Activated naive CD4-positive, alpha-beta T cell treated with anti-CD3 and anti-CD28 coated beads, Interleukin-2, amount 10 ng/mL, durations not matched to agents 7 days and 5 days (primary cell): ENCODE measurements at regions not wholly inside any gene's neighbourhood (a gene's known extent, or its start where the extent isn't known, plus 50 kb on each side); places are given as distances from the start of the nearest gene placed in this dataset.

Experiments used
- CTCF ChIA-PET: fragments of 350-600 bp; sonication (Branson Sonifier 250); formaldehyde crosslinking; loops from one replicate; lab custom pipeline; 2021; ENCODE audit warnings: antibody characterized with exemption; lab: Charles Lee
- DNase-seq: peaks from one replicate; pipeline ENCODE4 v3.0.0-alpha.2; 2020
- H3K27ac Mint-ChIP-seq: one replicate; pipeline ENCODE4 v1.8.0; 2021; ENCODE audit warnings: mild to moderate bottlenecking, moderate library complexity, mixed read lengths
- H3K27me3 Mint-ChIP-seq: one replicate; pipeline ENCODE4 v1.8.0; 2021; ENCODE audit warnings: mild to moderate bottlenecking, mixed read lengths
- H3K36me3 Mint-ChIP-seq: one replicate; pipeline ENCODE4 v1.8.0; 2021; ENCODE audit warnings: mixed read lengths
- H3K4me1 Mint-ChIP-seq: one replicate; pipeline ENCODE4 v1.8.0; 2021; ENCODE audit warnings: mixed read lengths
- H3K4me3 Mint-ChIP-seq: one replicate; pipeline ENCODE4 v1.8.0; 2021; ENCODE audit warnings: mild to moderate bottlenecking, moderate library complexity, mixed read lengths
- H3K9me3 Mint-ChIP-seq: one replicate; pipeline ENCODE4 v1.8.0; 2021; ENCODE audit warnings: mixed read lengths

GRCh38 chr3:66851894-66852613 lies 146.1 kb upstream of the KBTBD8 start:
- peaks cover 5% of the 10 kb centered on the region for H3K9me3 Mint-ChIP-seq

GRCh38 chr3:66854601-66855151 lies 143.4 kb upstream of the KBTBD8 start:
- CTCF ChIA-PET = no interaction called here
- no peak for DNase-seq
- Mint-ChIP-seq H3K36me3 (no peaks in the 10 kb centered on the region), H3K9me3 (peaks cover 2% of the 10 kb centered on the region), H3K4me1 (no peaks in the 10 kb centered on the region), H3K27ac (no peak overlapping the region), H3K27me3 (no peaks in the 10 kb centered on the region), H3K4me3 (no peak overlapping the region)

More at GRCh38 chr3:66851894-66852613, 146.1 kb upstream of the KBTBD8 start:
- no peak overlapping the region for H3K4me3 Mint-ChIP-seq
- DNase-seq = no peak
- CTCF ChIA-PET = no interaction called here
- H3K4me1 Mint-ChIP-seq = no peaks in the 10 kb centered on the region
- H3K36me3 Mint-ChIP-seq = no peaks in the 10 kb centered on the region
- H3K27me3 Mint-ChIP-seq = no peaks in the 10 kb centered on the region
- H3K27ac Mint-ChIP-seq = no peak overlapping the region

GRCh38 chr3:66856533-66856932 lies 141.6 kb upstream of the KBTBD8 start:
- H3K27ac Mint-ChIP-seq = no peak overlapping the region
- no peak for DNase-seq

GRCh38 chr3:66858656-66859381 lies 139.3 kb upstream of the KBTBD8 start:
- no peak overlapping the region for H3K27ac Mint-ChIP-seq
- H3K9me3 Mint-ChIP-seq = peaks cover 2% of the 10 kb centered on the region
- no peaks in the 10 kb centered on the region for H3K4me1 Mint-ChIP-seq
- no peaks in the 10 kb centered on the region for H3K27me3 Mint-ChIP-seq
- CTCF ChIA-PET = no interaction called here
- DNase-seq = no peak
- no peak overlapping the region for H3K4me3 Mint-ChIP-seq
- no peaks in the 10 kb centered on the region for H3K36me3 Mint-ChIP-seq

More at GRCh38 chr3:66856533-66856932, 141.6 kb upstream of the KBTBD8 start:
- CTCF ChIA-PET = interaction anchor here (1.0 kb wide), 1 partner anchor 34 kb away, joined by 3 read pairs; no protein-coding TSS in a partner anchor
- Mint-ChIP-seq H3K9me3 (peaks cover 2% of the 10 kb centered on the region), H3K36me3 (no peaks in the 10 kb centered on the region), H3K4me3 (no peak overlapping the region), H3K27me3 (no peaks in the 10 kb centered on the region), H3K4me1 (no peaks in the 10 kb centered on the region)

- CTCF ChIA-PET = no interaction called here
- no peaks in the 10 kb centered on the region for H3K36me3 Mint-ChIP-seq
- no peak for DNase-seq
- peaks cover 2% of the 10 kb centered on the region for H3K9me3 Mint-ChIP-seq
- no peaks in the 10 kb centered on the region for H3K27me3 Mint-ChIP-seq
- H3K4me3 Mint-ChIP-seq = no peak overlapping the region
- H3K4me1 Mint-ChIP-seq = no peaks in the 10 kb centered on the region
- no peak overlapping the region for H3K27ac Mint-ChIP-seq
These were observed 137.3 kb upstream of the KBTBD8 start for GRCh38 chr3:66860771-66861170.

GRCh38 chr3:66863205-66864111 lies 134.6 kb upstream of the KBTBD8 start:
- CTCF ChIA-PET = no interaction called here
- H3K27ac Mint-ChIP-seq = no peak overlapping the region
- H3K27me3 Mint-ChIP-seq = no peaks in the 10 kb centered on the region

GRCh38 chr3:66884659-66885058 lies 113.4 kb upstream of the KBTBD8 start:
- H3K4me1 Mint-ChIP-seq = no peaks in the 10 kb centered on the region
- no peaks in the 10 kb centered on the region for H3K27me3 Mint-ChIP-seq
- no peak overlapping the region for H3K27ac Mint-ChIP-seq
- no peak overlapping the region for H3K4me3 Mint-ChIP-seq
- no peaks in the 10 kb centered on the region for H3K9me3 Mint-ChIP-seq
- CTCF ChIA-PET = no interaction called here
- no peak for DNase-seq
- H3K36me3 Mint-ChIP-seq = no peaks in the 10 kb centered on the region

More at GRCh38 chr3:66863205-66864111, 134.6 kb upstream of the KBTBD8 start:
- H3K9me3 Mint-ChIP-seq = peaks cover under 1% of the 10 kb centered on the region
- H3K4me1 Mint-ChIP-seq = no peaks in the 10 kb centered on the region
- no peak for DNase-seq
- H3K36me3 Mint-ChIP-seq = no peaks in the 10 kb centered on the region
- H3K4me3 Mint-ChIP-seq = no peak overlapping the region

- H3K4me1 Mint-ChIP-seq = no peaks in the 10 kb centered on the region
These were observed 112.6 kb upstream of the KBTBD8 start for GRCh38 chr3:66885326-66886000.

GRCh38 chr3:66889750-66890494 lies 108.2 kb upstream of the KBTBD8 start:
- CTCF ChIA-PET = no interaction called here
- H3K9me3 Mint-ChIP-seq = peaks cover 6% of the 10 kb centered on the region
- H3K27ac Mint-ChIP-seq = peak overlapping the region; percentile 9
- no peaks in the 10 kb centered on the region for H3K27me3 Mint-ChIP-seq
- no peak for DNase-seq
- no peaks in the 10 kb centered on the region for H3K4me1 Mint-ChIP-seq
- H3K4me3 Mint-ChIP-seq = no peak overlapping the region
- no peaks in the 10 kb centered on the region for H3K36me3 Mint-ChIP-seq

More at GRCh38 chr3:66885326-66886000, 112.6 kb upstream of the KBTBD8 start:
- CTCF ChIA-PET = no interaction called here
- Mint-ChIP-seq H3K9me3 (no peaks in the 10 kb centered on the region), H3K27me3 (no peaks in the 10 kb centered on the region), H3K4me3 (no peak overlapping the region), H3K36me3 (no peaks in the 10 kb centered on the region), H3K27ac (no peak overlapping the region)
- no peak for DNase-seq

- no peak overlapping the region for H3K27ac Mint-ChIP-seq
- CTCF ChIA-PET = no interaction called here
These were observed 100.0 kb upstream of the KBTBD8 start for GRCh38 chr3:66898155-66898554.

GRCh38 chr3:66904336-66904735 lies 93.8 kb upstream of the KBTBD8 start:
- Mint-ChIP-seq H3K27ac (no peak overlapping the region), H3K4me3 (no peak overlapping the region), H3K4me1 (no peaks in the 10 kb centered on the region), H3K36me3 (no peaks in the 10 kb centered on the region), H3K9me3 (peaks cover 9% of the 10 kb centered on the region), H3K27me3 (no peaks in the 10 kb centered on the region)
- CTCF ChIA-PET = no interaction called here
- no peak for DNase-seq

More at GRCh38 chr3:66898155-66898554, 100.0 kb upstream of the KBTBD8 start:
- Mint-ChIP-seq H3K27me3 (no peaks in the 10 kb centered on the region), H3K4me3 (no peak overlapping the region), H3K36me3 (no peaks in the 10 kb centered on the region), H3K9me3 (peaks cover 32% of the 10 kb centered on the region), H3K4me1 (no peaks in the 10 kb centered on the region)
- DNase-seq = no peak

GRCh38 chr3:66904831-66905493 lies 93.1 kb upstream of the KBTBD8 start:
- Mint-ChIP-seq H3K36me3 (no peaks in the 10 kb centered on the region), H3K27ac (no peak overlapping the region), H3K27me3 (no peaks in the 10 kb centered on the region), H3K4me3 (no peak overlapping the region), H3K4me1 (no peaks in the 10 kb centered on the region), H3K9me3 (peaks cover 8% of the 10 kb centered on the region)
- CTCF ChIA-PET = no interaction called here
- DNase-seq = no peak
